GM18502 (cell line): ENCODE measurements at regions not wholly inside any gene's neighbourhood (a gene's known extent, or its start where the extent isn't known, plus 50 kb on each side); places are given as distances from the start of the nearest gene placed in this dataset.

ENCODE experiments used
- ATAC-seq: cut with Tn5 transposase; IDR thresholded peaks from one replicate; pipeline ENCODE4 v1.9.1; 2021; ENCODE audit warnings: mild to moderate bottlenecking; ENCODE audit not compliant: unreplicated experiment, poor library complexity

DNA sequence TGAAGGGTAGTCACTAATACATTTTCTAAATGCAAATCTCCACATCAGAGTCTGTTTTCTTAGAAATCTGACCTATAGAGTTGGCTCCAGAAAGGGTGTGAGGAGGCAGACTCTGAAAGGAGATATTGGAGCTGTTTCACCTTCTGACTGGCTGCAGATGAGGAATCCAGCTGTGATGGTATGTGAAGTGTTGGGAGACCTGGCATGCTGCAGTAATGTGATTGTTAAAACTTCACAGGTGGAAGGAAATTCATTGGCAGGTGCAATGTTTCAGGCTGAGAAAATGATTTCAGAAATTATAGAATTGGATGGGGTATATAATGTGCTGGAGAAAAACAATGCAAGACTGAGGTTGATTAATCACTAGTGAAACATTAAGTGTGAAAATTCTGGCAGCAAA lies 1134.0 kb upstream of the LRRN3 start:
- no peak for ATAC-seq

DNA sequence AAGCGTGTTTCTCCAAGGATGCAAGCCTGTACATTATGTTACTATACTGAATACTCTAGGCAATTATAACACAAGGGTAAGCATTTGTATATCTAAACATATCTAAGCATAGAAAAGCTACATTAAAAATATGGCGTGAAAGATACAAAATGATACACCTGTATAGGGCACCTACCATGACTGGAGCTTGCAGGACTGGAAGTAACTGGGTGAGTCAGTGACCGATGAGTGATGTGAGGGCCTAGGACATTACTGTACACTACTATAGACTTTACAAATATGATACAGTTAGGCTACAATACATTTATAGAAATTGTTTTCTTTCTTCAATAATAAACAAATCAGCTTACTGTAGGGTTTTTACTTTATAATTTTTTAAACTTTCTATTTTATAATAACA lies 1127.2 kb upstream of the LRRN3 start:
- no peak for ATAC-seq

DNA sequence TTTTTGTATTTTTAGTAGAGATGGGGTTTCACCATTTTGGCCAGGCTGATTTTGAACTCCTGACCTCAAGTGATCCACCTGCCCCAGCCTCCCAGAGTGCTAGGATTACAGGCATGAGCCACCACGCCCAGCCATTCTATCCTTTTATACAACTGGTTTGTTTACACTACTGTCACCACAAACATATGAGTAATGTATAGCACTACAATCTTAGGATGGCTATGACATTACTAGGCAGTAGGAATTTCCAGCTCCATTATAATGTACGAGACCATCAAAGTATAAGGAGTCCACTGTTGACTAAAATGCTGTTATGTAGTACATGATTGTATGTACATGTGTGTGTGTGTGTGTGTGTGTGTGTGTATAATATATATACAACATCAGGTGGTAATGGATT lies 1126.1 kb upstream of the LRRN3 start:
- no peak for ATAC-seq

DNA sequence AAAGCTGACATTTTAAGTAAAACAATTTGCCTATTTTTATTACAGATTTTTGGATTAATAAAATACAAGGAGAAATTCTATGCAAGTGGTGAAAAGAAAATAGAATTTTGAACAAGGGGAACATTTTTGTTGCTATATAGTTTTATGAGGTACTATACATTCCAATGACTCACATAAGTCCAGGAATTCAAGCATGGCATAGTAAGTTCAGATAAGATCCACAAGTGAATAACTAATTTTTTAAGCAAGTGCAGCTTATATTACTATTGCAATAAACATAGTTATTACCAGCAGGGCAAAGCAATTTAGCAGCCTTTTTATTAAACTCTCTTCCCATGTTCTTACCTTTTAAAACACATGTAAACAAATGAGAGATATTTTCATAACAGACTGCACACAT lies 1123.5 kb upstream of the LRRN3 start:
- ATAC-seq, result no peak

DNA sequence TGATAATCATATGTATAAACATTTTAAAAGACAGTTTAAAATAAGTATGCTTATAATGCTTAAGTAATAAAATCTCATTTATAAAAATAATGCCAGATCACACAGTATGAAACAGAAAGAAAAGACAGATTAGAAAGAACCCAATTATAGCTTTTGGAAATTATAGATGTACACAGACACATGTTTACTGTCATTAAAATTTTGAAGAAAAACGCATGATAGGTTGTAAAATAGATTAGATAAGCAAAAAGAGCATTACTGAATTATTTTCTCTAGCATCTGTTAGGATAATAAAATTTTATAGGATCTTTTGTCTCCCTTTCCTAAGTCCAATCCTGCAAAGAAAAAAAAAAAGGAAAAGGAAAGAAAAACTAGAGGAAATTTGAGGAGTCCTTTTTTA lies 1107.3 kb upstream of the LRRN3 start:
- ATAC-seq, result no peak

DNA sequence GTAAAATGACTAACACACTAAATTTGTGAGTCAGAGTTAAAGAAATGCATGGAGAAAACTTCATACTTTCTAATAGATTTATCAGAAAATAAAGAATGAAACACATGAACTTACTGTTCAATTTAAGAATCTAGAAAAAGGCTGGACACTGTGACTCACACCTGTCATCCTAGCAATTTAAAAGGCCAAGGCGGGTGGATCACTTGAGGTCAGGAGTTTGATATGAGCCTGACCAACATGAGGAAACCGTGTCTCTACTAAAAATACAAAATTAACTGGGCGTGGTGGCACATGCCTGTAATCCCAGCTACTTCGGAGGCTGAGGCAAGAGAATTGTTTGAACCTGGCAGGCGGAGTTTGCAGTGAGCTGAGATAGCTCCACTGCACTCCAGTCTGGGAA lies 1106.2 kb upstream of the LRRN3 start:
- ATAC-seq, result no peak

DNA sequence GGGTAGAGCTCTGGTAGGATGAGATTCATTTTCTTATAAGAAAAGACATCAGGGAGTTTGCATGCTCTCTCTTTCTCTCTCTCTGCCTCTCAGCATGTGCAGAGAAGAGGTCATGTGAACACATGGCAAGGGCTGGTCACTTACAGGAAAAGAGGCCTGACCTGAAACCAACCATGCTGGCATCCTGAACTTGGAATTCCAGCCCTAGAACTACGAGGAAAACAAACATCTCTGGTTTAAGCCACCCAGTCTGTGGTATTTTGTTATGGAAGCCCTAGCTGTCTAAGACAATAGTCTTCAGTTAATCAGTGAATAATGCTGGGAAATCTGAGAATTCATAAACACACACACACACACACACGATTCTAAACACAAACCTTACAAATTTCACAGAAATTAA lies 1104.2 kb upstream of the LRRN3 start:
- ATAC-seq, result no peak

DNA sequence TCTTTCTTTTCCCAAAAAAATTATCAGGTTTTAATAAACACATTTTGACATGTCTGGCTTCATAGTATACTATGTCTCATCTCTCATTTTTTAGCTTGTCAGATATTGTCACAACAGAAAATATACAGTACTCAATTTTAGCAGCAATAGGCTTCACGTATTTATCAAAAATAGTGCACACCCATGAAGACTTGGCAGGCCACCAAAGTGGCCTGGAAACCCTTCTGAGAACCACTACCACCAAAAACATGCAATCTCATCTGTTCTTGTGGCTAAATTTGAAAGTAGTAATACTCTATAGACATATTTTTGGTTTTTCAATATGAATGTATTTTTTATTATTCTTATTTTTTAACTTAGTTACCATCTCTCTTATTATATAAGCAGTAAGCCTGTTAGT lies 1094.5 kb upstream of the LRRN3 start:
- ATAC-seq, result no peak

DNA sequence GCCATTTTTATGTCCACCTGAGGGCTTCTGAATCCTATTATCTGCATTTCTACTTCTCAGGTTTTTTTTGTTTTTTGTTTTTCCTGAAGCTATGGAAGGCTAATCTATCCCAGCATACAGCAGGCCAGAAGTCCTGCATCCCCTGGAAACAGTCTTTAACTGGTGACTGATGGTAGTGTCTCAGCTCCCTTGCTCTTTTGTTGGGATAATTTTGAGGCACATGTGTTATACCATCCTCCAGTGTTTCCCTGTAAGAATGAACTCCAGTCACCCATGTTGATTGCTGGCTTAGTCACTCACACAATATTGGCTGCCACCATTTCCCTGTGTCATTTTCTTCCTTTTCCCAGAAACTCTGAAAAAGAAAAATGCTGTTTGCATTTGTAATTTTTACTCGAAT lies 1094.0 kb upstream of the LRRN3 start:
- ATAC-seq, result no peak

DNA sequence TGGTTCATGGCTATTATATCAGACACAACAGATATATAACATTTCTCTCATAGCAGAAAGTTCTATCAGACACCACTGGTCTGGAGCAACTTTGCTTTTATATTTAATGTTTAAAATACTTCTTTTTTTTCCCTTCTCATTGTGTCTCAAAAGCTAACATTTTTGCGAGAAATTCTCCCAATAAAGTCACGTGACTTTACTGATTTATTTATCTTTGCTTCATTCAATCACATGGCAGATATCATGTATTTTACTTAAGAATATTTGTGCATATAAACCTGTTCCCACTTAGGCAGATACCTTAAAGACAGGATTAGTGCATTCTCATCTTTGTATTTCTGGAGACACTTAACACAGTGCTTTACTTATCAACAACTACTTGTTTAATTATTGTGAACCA lies 1093.1 kb upstream of the LRRN3 start:
- no peak for ATAC-seq

DNA sequence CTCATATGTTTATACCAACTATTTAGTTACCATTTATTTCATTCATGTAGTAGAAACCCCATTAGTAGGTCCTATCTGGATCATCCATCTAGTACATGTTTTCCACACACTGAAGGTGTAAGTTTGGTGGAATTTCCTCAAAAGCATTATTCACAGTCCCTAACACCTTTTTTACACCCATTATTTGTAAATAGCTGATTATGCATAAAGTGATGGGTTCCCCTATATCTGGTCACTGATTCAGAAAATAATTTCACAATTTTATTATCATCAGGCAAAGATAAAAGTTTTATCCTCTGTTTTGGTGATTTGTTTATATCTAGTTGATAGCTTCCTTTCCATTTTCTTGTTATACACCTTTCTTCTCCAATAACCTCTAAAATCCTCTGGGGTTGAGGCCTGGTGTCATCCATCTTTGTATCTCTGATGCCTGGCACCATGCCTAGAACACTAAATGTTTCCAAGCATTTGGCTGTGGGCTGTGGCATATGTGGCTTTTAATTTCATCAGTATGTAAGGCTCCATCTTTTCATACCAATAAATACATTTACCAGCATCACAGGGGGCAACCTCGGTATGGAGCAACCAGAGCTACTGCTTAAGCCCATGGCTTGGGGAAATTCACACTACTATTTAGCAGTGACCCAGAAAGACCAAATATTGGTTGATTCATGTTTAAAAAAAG lies 1089.5 kb upstream of the LRRN3 start:
- no peak for ATAC-seq

DNA sequence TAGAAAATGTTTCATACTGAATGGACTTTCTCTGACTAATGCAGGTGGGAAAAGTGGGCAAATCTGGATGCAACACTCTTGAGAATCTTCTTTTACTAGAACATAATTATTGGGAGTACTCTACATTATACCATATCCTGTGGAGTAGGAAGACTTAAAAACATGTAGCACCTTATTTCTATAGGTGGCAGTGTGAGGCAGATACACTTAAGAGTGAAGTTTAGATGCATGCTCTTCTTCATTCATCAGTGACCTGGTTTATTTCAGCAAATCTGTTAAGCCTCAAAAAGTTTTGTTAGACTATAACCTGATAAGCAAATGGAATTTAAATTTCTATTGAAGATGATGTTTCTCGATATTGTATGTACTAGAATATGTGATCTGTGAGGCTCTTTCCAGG lies 1087.1 kb upstream of the LRRN3 start:
- no peak for ATAC-seq

DNA sequence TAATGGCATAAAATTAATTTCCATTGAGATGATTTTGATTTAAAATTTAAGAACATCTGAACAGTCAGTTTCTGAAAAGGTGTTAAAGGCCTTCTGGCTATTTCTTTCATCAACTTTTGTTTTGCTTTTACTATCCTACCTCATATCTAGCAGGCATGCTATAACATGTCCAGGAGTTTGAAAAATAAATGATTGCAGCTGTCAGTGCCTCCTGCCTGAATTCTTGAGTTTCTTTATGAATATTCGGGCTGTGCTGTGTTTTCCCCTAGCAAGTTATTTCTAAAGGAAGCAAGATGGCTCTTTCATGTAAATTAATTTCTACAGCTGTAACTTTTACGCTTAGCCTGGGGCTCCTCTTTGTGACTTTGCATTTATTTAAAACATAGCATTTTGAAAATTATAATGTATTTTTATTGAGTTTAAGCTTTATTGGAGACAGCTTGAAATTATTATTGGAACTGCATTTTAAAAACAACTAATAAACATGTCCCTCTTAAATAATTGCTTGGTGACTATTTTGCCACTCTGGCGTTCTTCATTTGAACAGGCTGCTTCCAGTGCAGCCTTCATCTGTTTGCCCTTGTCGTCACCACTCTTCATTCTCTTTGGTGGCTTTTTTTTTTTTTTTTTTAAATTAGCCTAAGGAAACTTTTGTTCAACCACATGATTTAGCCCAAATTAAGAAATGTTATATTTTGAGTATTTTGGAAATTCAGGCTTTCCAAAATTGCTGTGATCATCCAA lies 1083.4 kb upstream of the LRRN3 start:
- ATAC-seq, result no peak

DNA sequence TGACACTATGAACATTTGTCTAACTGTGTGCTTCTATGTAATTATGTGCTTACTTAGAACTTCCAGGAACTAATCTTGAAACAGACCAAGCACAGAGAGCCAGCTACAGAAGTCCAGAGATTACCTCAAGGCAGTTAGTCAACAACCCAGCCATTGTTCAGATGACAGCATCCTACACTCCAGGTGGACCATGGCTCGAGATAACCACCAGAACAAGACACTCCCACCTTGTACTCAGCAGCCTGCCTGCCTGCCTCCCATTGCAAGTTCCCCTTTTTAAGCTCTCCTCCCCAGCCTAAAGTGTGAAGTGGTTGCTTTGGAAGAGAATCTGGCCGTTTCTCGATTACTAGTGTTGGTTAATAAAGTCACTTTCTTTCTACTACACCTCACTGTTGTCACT lies 1080.6 kb upstream of the LRRN3 start:
- no peak for ATAC-seq

DNA sequence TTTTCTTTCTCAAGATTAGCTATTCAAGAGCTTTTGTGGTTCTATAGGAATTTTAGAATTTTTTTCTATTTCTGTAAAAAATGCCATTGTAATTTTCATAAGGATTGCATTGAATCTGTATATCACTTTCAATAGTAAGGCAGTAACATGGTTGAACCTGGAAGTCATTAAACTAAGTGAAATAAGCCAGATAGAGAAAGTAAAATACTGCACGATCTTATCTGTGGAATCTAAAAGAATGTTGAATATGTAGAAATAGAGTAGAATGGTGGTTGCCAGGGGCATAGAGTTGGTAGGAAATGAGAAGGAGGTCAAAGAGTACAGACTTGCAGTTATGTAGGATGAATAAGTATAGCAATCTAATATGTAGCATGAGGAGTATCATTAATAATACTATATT lies 1073.5 kb upstream of the LRRN3 start:
- ATAC-seq, result no peak

DNA sequence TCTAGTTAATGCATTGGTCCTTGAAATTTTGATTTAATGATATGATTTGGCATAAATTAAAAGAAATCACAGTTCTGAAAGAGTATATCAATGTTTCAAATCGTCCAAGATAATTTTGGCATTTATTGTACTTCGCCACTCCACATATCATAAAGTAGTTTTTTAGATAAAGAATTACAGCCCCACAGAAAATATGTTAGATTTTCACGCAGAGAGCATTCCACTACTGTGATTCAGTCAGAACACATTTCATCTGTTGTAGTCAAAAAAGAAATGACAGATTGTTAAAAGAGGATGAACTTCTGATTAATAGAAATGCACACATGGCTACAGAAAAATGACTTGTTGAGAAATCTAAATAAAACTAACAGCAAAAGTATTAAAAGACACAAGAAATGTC lies 1063.5 kb upstream of the LRRN3 start:
- ATAC-seq, result no peak

DNA sequence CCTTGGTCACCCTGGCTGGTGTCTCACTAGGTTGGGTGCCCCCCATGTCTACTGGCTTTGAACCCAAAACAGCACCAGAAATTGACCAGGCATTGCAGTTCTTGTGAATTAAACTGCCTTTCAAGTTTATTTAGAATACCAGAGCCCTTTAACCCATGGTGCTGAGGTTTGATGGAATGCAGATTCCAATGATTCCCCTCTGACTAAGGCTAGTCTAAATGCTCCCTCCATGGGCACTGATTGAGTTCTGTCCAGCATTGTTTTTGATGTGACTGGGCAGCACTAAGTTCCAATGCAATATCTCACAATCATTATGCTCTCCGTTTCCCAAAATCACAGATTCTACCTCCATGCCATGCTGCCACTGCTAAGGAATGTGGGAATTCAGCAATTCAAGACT lies 1047.4 kb upstream of the LRRN3 start:
- no peak for ATAC-seq

DNA sequence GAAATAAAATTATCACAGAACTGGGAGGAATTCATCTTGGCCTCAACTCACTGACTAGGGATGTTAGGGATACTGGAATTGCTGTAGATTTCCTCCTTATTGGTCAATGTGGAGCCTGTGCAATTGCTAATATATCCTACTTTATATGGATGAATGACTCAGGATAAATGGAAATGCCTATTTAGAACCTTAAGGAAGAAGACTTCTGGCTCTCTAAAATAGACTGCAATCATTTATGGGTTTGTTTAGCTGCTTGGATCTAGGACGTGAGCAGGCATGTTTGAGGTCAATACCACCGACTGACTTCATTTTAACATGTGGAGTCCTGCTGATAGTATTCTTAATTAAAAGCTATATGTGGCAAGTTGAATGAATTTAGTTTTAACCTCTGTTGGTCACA lies 1040.1 kb upstream of the LRRN3 start:
- ATAC-seq, result no peak

DNA sequence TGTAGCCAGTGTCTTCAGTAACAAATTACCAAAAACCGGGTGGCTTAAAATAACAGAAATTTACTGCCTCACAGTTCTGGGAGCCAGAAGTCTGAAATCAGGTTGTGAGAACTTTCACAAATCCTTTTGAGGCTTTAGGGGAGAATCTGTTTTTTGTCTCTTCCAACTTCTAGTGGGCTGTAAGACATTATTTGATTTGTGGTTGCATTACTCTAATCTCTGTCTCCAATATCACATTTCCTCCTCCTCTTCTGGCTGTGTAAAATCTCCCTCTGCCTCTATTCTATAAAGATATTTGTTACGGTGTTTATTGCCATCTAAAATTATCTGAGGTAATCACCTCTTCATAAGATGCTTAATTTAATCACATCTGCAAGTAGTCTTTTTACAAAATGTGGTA lies 1039.6 kb upstream of the LRRN3 start:
- no peak for ATAC-seq

DNA sequence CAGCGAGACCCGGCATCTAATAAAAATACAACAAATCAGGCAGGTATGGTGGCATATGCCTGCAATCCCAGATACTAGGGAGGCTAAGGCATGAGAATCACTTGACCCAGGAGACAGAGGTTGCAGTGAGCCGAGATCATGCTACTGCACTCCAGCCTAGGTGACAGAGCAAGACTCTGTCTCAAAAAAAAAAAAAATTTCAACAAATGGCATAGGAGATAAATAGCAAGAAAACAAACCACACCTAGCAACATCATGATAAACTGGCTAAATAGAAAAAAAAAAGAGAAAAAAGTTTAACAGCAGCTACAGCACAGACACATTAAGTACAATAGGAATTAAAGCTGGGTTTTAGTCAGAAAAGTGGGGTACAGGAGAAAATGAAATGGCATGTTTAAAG lies 1034.6 kb upstream of the LRRN3 start:
- ATAC-seq, result no peak

DNA sequence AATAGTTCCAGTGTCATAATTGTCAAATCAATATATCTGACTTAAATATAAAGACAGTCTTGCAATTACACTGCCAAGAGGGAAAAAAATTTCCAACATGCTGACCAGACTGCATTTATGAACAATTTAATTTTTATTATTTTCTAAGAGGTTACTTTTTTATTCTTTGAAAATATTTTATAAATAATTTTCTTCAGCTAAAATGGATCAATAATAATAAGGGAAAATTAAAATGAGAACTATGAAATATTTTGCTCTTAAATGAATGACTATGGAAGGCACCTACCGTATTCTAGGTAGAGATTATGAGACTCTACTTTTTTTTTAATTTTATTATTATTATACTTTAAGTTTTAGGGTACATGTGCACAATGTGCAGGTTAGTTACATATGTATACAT lies 1032.5 kb upstream of the LRRN3 start:
- ATAC-seq, result no peak

DNA sequence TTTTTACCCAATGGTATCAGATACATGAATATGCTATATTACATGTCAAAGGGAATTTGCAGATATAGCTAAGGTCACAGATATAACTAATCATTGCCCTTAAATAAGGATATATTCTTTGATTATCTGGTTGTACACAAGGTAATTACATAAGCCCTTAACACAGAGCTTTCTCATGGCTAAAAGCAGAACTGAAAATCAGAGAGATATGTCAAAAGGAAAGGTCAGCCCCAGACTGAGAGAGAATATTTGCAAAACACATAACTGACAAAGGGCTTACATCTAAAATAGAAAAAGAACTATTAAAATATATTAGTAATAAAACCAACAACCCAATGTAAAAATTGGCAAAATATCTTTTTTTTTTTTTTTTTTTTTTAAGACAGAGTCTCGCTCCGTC lies 1029.5 kb upstream of the LRRN3 start:
- no peak for ATAC-seq
